HCT116 (cell line): ENCODE measurements at regions not wholly inside any gene's neighbourhood (a gene's known extent, or its start where the extent isn't known, plus 50 kb on each side); places are given as distances from the start of the nearest gene placed in this dataset.

Source experiments
- ATAC-seq: fragments of 200-7000 bp; cut with Tn5 transposase; 2 replicates; pipeline ENCODE4 v1.9.1; 2020; ENCODE audit warnings: mild to moderate bottlenecking, moderate library complexity
- BruUV-seq: library from RNA; stranded (reverse); fragments of 400-500 nt; replicated peaks from 2 replicates; lab custom pipeline; 2021; lab: Mats Ljungman, UMichigan
- CTCF ChIA-PET: fragments of 300-600 bp; sonication (Branson Sonifier 250); formaldehyde crosslinking; loops from one replicate; lab custom pipeline; 2021; ENCODE audit warnings: antibody characterized with exemption; lab: Charles Lee
- POLR2A ChIA-PET: fragments of 300-600, 350-600 bp; sonication (Branson Sonifier 250); formaldehyde crosslinking; loops from one replicate; lab custom pipeline; 2021; ENCODE audit warnings: antibody characterized with exemption; lab: Charles Lee
- RAD21 ChIA-PET, 2 experiments: fragments of 300-600 bp; sonication (Branson Sonifier 250); formaldehyde crosslinking; loops; one replicate each; lab custom pipeline; 2023; ENCODE audit warnings: low total read pairs in 2 of 2; ENCODE audit not compliant: uncharacterized antibody in 2 of 2, unreplicated experiment in 2 of 2, low non-redundant PET in 1 of 2; lab: Charles Lee
- DNase-seq: peaks from one replicate; pipeline ENCODE4 v3.0.0-alpha.2; 2010; ENCODE audit warnings: low read depth, low spot score
- H2AFZ ChIP-seq: fragments of 200-600 bp; shearing (Covaris generic), sonication (generic); 2 replicates; pipeline ENCODE4 v1.6.1; 2017; ENCODE audit warnings: low read depth, mixed run types, mixed read lengths, antibody characterized with exemption, low read length; ENCODE audit not compliant: poor library complexity, severe bottlenecking
- H3K27ac ChIP-seq: 2 replicates; pipeline ENCODE4 v1.5.1; 2012; ENCODE audit warnings: low read depth, low read length
- H3K27me3 ChIP-seq: fragments of 200-600 bp; sonication (generic); 2 replicates; pipeline ENCODE4 v1.6.1; 2016; ENCODE audit warnings: mixed run types, low read length, mixed read lengths; ENCODE audit not compliant: insufficient read depth
- H3K36me3 ChIP-seq, 2 experiments: fragments of 200-500 bp in 1 of 2; fragments of 200-600 bp in 1 of 2; sonication (Bioruptor generic) in 1 of 2; sonication (generic) in 1 of 2; 2 replicates each; pipeline versions ENCODE4 v1.5.1 to v1.6.1; 2014 to 2016; ENCODE audit warnings: low read length in 2 of 2, inconsistent platforms in 1 of 2, mixed read lengths in 1 of 2, mixed run types in 1 of 2; ENCODE audit not compliant: insufficient read depth in 2 of 2, control insufficient read depth in 1 of 2
- H3K4me1 ChIP-seq, 2 experiments: fragments of 200-600 bp in 1 of 2; sonication (generic) in 1 of 2; 2 replicates each; pipeline versions ENCODE4 v1.5.1 to v1.6.1; 2012 to 2017; ENCODE audit warnings: low read length in 2 of 2, inconsistent platforms in 1 of 2, mild to moderate bottlenecking in 1 of 2, mixed read lengths in 1 of 2, mixed run types in 1 of 2, moderate library complexity in 1 of 2; ENCODE audit not compliant: insufficient read depth in 2 of 2, control insufficient read depth in 1 of 2
- H3K4me2 ChIP-seq: fragments of 200-600 bp; sonication (generic); 2 replicates; pipeline ENCODE4 v1.6.1; 2017; ENCODE audit warnings: mixed run types, low read length, mixed read lengths
- H3K4me3 ChIP-seq, 2 experiments: fragments of 200-600 bp in 1 of 2; sonication (generic) in 1 of 2; replicated peaks in 1 of 2; 2 replicates each; pipeline ENCODE4 v1.5.1; 2011 to 2016; ENCODE audit warnings: low read length in 2 of 2, control low read depth in 1 of 2, low read depth in 1 of 2, mild to moderate bottlenecking in 1 of 2, mixed read lengths in 1 of 2, mixed run types in 1 of 2
- H3K79me2 ChIP-seq: fragments of 200-600 bp; sonication (generic); 2 replicates; pipeline ENCODE4 v1.6.1; 2017; ENCODE audit warnings: mild to moderate bottlenecking, mixed run types, low read length, moderate library complexity, mixed read lengths; ENCODE audit not compliant: insufficient read depth
- H3K9ac ChIP-seq: fragments of 200-600 bp; sonication (generic); 2 replicates; pipeline ENCODE4 v1.6.1; 2016; ENCODE audit warnings: low read length, mixed read lengths
- H3K9me2 ChIP-seq: fragments of 200-600 bp; sonication (generic), shearing (Covaris generic); 2 replicates; pipeline ENCODE4 v1.6.1; 2017; ENCODE audit warnings: mixed run types, mild to moderate bottlenecking, moderate library complexity; ENCODE audit not compliant: insufficient read depth
- H3K9me3 ChIP-seq, 2 experiments: fragments of 200-500 bp in 1 of 2; fragments of 200-600 bp in 1 of 2; sonication (Bioruptor generic) in 1 of 2; sonication (generic) in 1 of 2; 2 replicates each; pipeline ENCODE4 v1.6.1; 2014 to 2017; ENCODE audit warnings: low read length in 2 of 2, mixed read lengths in 2 of 2, inconsistent platforms in 1 of 2, low read depth in 1 of 2, mild to moderate bottlenecking in 1 of 2, mixed run types in 1 of 2, moderate library complexity in 1 of 2; ENCODE audit not compliant: control insufficient read depth in 1 of 2, insufficient read depth in 1 of 2
- H4K20me1 ChIP-seq: fragments of 200-600 bp; sonication (generic), shearing (Covaris generic); 2 replicates; pipeline ENCODE4 v1.6.1; 2017; ENCODE audit warnings: mixed run types, mild to moderate bottlenecking, moderate library complexity; ENCODE audit not compliant: insufficient read depth
- ATF3 ChIP-seq: IDR thresholded peaks from 2 replicates; pipeline ENCODE4 v1.6.1; 2012
- CBX3 ChIP-seq: IDR thresholded peaks from 2 replicates; pipeline ENCODE4 v1.6.1; 2012; ENCODE audit warnings: low read depth
- EGR1 ChIP-seq: IDR thresholded peaks from 2 replicates; pipeline ENCODE4 v1.6.1; 2012; ENCODE audit warnings: low read depth
- ELF1 ChIP-seq: IDR thresholded peaks from 2 replicates; pipeline ENCODE4 v1.6.1; 2012; ENCODE audit warnings: low read depth, borderline replicate concordance
- TCF7L2 ChIP-seq: IDR thresholded peaks from 2 replicates; pipeline ENCODE4 v1.7.0; 2011; ENCODE audit warnings: borderline replicate concordance, inconsistent platforms; ENCODE audit not compliant: insufficient read depth, insufficient read length; ENCODE audit errors: extremely low read depth
- YY1 ChIP-seq: IDR thresholded peaks from 2 replicates; pipeline ENCODE4 v1.6.1; 2011; ENCODE audit warnings: low read length, low read depth, moderate library complexity, mild to moderate bottlenecking; ENCODE audit not compliant: insufficient replicate concordance; ENCODE audit errors: extremely low read depth
- ZNF274 ChIP-seq: fragments of 200-500 bp; sonication (Bioruptor generic); IDR thresholded peaks from 2 replicates; pipeline ENCODE4 v1.6.1; 2014; ENCODE audit warnings: mild to moderate bottlenecking, low read depth, low read length, inconsistent platforms
- intact Hi-C: fragments of 100-400 bp; cut with micrococcal nuclease; formaldehyde crosslinking; loops from 2 replicates; pipeline ENCODE4 v1.10.0; 2022
- TF ChIP-seq, protein P1 (sequence below): IDR thresholded peaks from 2 replicates; pipeline ENCODE4 v1.6.1; 2012; ENCODE audit warnings: low read depth

DNA sequence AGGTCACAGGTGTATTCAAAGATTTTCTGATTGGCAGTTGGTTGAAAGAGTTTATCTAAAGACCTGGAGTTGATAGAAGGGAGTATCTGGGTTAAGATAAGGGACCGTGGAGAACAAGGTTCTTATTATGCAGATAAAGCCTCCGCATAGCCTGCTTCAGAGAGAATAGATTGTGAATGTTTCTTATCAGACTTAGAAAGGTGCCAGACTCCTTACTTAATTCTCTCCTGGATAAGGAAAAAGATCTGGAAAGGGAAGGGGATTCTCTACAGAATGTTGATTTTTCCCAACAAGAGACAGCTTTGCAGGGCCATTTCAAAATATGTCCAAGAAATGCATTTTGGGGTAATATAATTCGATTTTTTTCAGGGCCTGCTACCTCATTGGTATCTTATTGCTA is 341.3 kb upstream of the RARB start:
- no peak overlapping the region for H3K4me3 ChIP-seq
- H3K36me3 ChIP-seq, result no peaks in the 10 kb centered on the region
- H3K9me3 ChIP-seq, result no peaks in the 10 kb centered on the region
- no peak overlapping the region for H2AFZ ChIP-seq
- no peak for ATAC-seq
- no peak overlapping the region for H3K27ac ChIP-seq
- BruUV-seq, result no TSS peak
- H3K4me1 ChIP-seq, result no peaks in the 10 kb centered on the region
- no peaks in the 10 kb centered on the region for H4K20me1 ChIP-seq
- ChIA-PET POLR2A (no interaction called here), CTCF (no interaction called here), RAD21 (no interaction called here)
- intact Hi-C loops, result no loop called here
- no peak for TF ChIP-seq ATF3
- no peaks in the 10 kb centered on the region for H3K79me2 ChIP-seq
- H3K4me2 ChIP-seq, result no peak overlapping the region
- DNase-seq, result no peak
- peaks cover 12% of the 10 kb centered on the region; the same call in 1 of the 2 replicates for H3K27me3 ChIP-seq
- no peaks in the 10 kb centered on the region for H3K9me2 ChIP-seq
- no peak overlapping the region for H3K9ac ChIP-seq

GRCh38 chr3:25088284-25088683 is 339.8 kb upstream of the RARB start:
- TF ChIP-seq ZNF274 (no peak), EGR1 (no peak), TCF7L2 (no peak), CBX3 (no peak), YY1 (no peak), ELF1 (no peak)
- TF ChIP-seq, protein P1, sequence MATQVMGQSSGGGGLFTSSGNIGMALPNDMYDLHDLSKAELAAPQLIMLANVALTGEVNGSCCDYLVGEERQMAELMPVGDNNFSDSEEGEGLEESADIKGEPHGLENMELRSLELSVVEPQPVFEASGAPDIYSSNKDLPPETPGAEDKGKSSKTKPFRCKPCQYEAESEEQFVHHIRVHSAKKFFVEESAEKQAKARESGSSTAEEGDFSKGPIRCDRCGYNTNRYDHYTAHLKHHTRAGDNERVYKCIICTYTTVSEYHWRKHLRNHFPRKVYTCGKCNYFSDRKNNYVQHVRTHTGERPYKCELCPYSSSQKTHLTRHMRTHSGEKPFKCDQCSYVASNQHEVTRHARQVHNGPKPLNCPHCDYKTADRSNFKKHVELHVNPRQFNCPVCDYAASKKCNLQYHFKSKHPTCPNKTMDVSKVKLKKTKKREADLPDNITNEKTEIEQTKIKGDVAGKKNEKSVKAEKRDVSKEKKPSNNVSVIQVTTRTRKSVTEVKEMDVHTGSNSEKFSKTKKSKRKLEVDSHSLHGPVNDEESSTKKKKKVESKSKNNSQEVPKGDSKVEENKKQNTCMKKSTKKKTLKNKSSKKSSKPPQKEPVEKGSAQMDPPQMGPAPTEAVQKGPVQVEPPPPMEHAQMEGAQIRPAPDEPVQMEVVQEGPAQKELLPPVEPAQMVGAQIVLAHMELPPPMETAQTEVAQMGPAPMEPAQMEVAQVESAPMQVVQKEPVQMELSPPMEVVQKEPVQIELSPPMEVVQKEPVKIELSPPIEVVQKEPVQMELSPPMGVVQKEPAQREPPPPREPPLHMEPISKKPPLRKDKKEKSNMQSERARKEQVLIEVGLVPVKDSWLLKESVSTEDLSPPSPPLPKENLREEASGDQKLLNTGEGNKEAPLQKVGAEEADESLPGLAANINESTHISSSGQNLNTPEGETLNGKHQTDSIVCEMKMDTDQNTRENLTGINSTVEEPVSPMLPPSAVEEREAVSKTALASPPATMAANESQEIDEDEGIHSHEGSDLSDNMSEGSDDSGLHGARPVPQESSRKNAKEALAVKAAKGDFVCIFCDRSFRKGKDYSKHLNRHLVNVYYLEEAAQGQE, result no peak
- no peaks in the 10 kb centered on the region for H4K20me1 ChIP-seq
- H3K9me3 ChIP-seq, result no peaks in the 10 kb centered on the region
- H3K4me2 ChIP-seq, result no peak overlapping the region
- intact Hi-C loops, result no loop called here
- no peaks in the 10 kb centered on the region for H3K79me2 ChIP-seq
- H3K9me2 ChIP-seq, result no peaks in the 10 kb centered on the region
- DNase-seq, result no peak
- no peaks in the 10 kb centered on the region for H3K4me1 ChIP-seq
- ATAC-seq, result no peak
- no peak overlapping the region for H3K4me3 ChIP-seq
- peaks cover 17% of the 10 kb centered on the region; the same call in 1 of the 2 replicates for H3K27me3 ChIP-seq
- no peak overlapping the region for H2AFZ ChIP-seq
- BruUV-seq, result no TSS peak
- ChIA-PET CTCF (no interaction called here), POLR2A (no interaction called here), RAD21 (no interaction called here)
- H3K36me3 ChIP-seq, result no peaks in the 10 kb centered on the region
- no peak overlapping the region for H3K9ac ChIP-seq
- H3K27ac ChIP-seq, result no peak overlapping the region
